MCF 10A (cell line): ENCODE measurements at regions not wholly inside any gene's neighbourhood (a gene's known extent, or its start where the extent isn't known, plus 50 kb on each side); places are given as distances from the start of the nearest gene placed in this dataset.

Source experiments
- BruUV-seq: library from RNA; stranded (reverse); fragments of 400-500 nt; replicated peaks from 2 replicates; lab custom pipeline; 2021; lab: Mats Ljungman, UMichigan
- CTCF ChIA-PET: fragments of 300-600 bp; sonication (Branson Sonifier 250); formaldehyde crosslinking; extraction: SDS; loops from one replicate; lab custom pipeline; 2021; ENCODE audit warnings: antibody characterized with exemption, inconsistent platforms; lab: Yijun Ruan, JAX
- POLR2A ChIA-PET: fragments of 300-600, 350-650 bp; sonication (Branson Sonifier 250); formaldehyde crosslinking; extraction: SDS; loops from one replicate; lab custom pipeline; 2020; ENCODE audit warnings: antibody characterized with exemption, inconsistent platforms; lab: Yijun Ruan, JAX
- DNase-seq: peaks from one replicate; pipeline ENCODE4 v3.0.0-alpha.2; 2018; ENCODE audit not compliant: unreplicated experiment
- H3K27ac Mint-ChIP-seq: one replicate; pipeline ENCODE4 v1.8.0; 2022; ENCODE audit warnings: mild to moderate bottlenecking, low read depth, mixed read lengths; ENCODE audit not compliant: unreplicated experiment
- H3K27me3 Mint-ChIP-seq: one replicate; pipeline ENCODE4 v1.8.0; 2022; ENCODE audit warnings: mixed read lengths; ENCODE audit not compliant: insufficient read depth, unreplicated experiment
- H3K36me3 Mint-ChIP-seq: one replicate; pipeline ENCODE4 v1.8.0; 2022; ENCODE audit warnings: mild to moderate bottlenecking, moderate library complexity, mixed read lengths; ENCODE audit not compliant: insufficient read depth, unreplicated experiment
- H3K4me1 Mint-ChIP-seq: one replicate; pipeline ENCODE4 v1.8.0; 2022; ENCODE audit warnings: mixed read lengths; ENCODE audit not compliant: insufficient read depth, unreplicated experiment
- H3K4me3 Mint-ChIP-seq: one replicate; pipeline ENCODE4 v1.8.0; 2022; ENCODE audit warnings: mild to moderate bottlenecking, moderate library complexity, mixed read lengths; ENCODE audit not compliant: unreplicated experiment
- H3K9me3 Mint-ChIP-seq: one replicate; pipeline ENCODE4 v1.8.0; 2022; ENCODE audit warnings: mixed read lengths; ENCODE audit not compliant: unreplicated experiment
- CTCF ChIP-seq: fragments of 200-600 bp; IDR thresholded peaks from one replicate; pipeline ENCODE4 v1.8.0; 2022; ENCODE audit warnings: antibody characterized with exemption, mild to moderate bottlenecking; ENCODE audit not compliant: unreplicated experiment
- intact Hi-C: fragments of 100-400 bp; cut with micrococcal nuclease; formaldehyde crosslinking; loops from 2 replicates; pipeline ENCODE4 v1.14.1; 2022

DNA sequence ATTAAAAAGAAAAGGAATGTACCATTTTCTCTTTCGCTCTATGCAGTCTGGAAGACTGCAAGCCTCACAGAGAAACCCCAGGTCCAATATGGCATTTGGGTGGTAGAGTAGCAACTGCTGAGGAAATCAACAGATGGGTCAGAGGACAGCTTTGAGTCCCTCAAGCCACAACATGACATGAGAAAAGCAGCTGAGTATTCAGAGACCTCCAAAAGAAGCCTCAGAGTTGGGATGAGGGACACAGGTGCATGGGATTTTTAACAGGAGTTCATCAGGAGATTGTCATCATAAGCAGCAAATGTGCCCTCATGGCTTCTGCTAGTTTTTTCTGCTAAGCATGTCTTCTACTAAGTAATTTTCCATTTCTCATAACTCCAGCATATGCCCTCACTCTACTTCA, 111.6 kb downstream of the BLID start:
- BruUV-seq, result no TSS peak
- Mint-ChIP-seq H3K36me3 (no peaks in the 10 kb centered on the region), H3K4me3 (no peak overlapping the region), H3K4me1 (no peaks in the 10 kb centered on the region), H3K27me3 (no peaks in the 10 kb centered on the region), H3K9me3 (no peaks in the 10 kb centered on the region), H3K27ac (no peak overlapping the region)
- TF ChIP-seq CTCF, result no peak
- POLR2A ChIA-PET, result interaction anchor here (0.6 kb wide), 1 partner anchor 184 kb away, joined by 3 read pairs; no protein-coding TSS in a partner anchor
- DNase-seq, result no peak
- CTCF ChIA-PET, result no interaction called here
- intact Hi-C loops, result no loop called here

GRCh38 chr11:122002926-122003325, 113.1 kb downstream of the BLID start:
- Mint-ChIP-seq H3K27ac (no peak overlapping the region), H3K27me3 (no peaks in the 10 kb centered on the region), H3K4me3 (no peak overlapping the region), H3K4me1 (no peaks in the 10 kb centered on the region), H3K9me3 (no peaks in the 10 kb centered on the region), H3K36me3 (no peaks in the 10 kb centered on the region)
- DNase-seq, result no peak
- POLR2A ChIA-PET, result no interaction called here
- CTCF ChIA-PET, result no interaction called here
- no peak for TF ChIP-seq CTCF
- BruUV-seq, result no TSS peak
- intact Hi-C loops, result no loop called here

- intact Hi-C loops, result no loop called here
- Mint-ChIP-seq H3K27me3 (no peaks in the 10 kb centered on the region), H3K27ac (no peak overlapping the region), H3K4me1 (no peaks in the 10 kb centered on the region), H3K9me3 (no peaks in the 10 kb centered on the region), H3K4me3 (no peak overlapping the region), H3K36me3 (no peaks in the 10 kb centered on the region)
- ChIA-PET CTCF (no interaction called here), POLR2A (no interaction called here)
- TF ChIP-seq CTCF, result no peak
- DNase-seq, result no peak
- BruUV-seq, result no TSS peak
These were observed 114.0 kb downstream of the BLID start for GRCh38 chr11:122002047-122002446.

DNA sequence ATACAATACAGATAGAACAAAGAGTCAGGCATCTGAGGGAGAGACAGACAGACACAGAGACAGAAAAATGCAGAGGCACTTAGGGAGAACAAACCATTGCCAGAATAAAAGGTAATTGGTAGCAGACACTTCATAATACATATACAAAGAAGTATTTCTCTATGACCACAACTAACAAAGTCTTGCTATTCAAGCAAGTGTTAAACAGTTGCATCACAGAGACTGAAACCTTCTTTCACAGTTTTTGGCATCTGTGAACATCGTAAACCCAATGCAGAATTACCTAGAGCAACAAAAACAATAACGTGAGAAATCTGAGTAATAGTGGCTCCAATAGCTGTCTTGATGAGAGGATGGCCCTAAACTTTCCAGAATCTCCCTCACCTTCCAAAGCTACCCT, 116.4 kb downstream of the BLID start:
- BruUV-seq, result no TSS peak
- DNase-seq, result no peak
- no peaks in the 10 kb centered on the region for H3K4me1 Mint-ChIP-seq
- POLR2A ChIA-PET, result no interaction called here
- intact Hi-C loops, result no loop called here
- H3K9me3 Mint-ChIP-seq, result no peaks in the 10 kb centered on the region
- CTCF ChIA-PET, result no interaction called here
- H3K27ac Mint-ChIP-seq, result no peak overlapping the region
- no peaks in the 10 kb centered on the region for H3K36me3 Mint-ChIP-seq
- H3K27me3 Mint-ChIP-seq, result no peaks in the 10 kb centered on the region
- no peak overlapping the region for H3K4me3 Mint-ChIP-seq
- TF ChIP-seq CTCF, result no peak
